PFSK-1 (cell line): ENCODE measurements at regions not wholly inside any gene's neighbourhood (a gene's known extent, or its start where the extent isn't known, plus 50 kb on each side); places are given as distances from the start of the nearest gene placed in this dataset.

ENCODE experiments used
- FOXP2 ChIP-seq: optimal IDR thresholded peaks from 2 replicates; pipeline ENCODE3; 2011; ENCODE audit warnings: borderline replicate concordance, control low read depth, inconsistent platforms; ENCODE audit not compliant: insufficient read depth; ENCODE audit errors: extremely low read length, extremely low read depth
- POLR2AphosphoS5 ChIP-seq: IDR thresholded peaks from 2 replicates; pipeline ENCODE4 v1.6.1; 2012; ENCODE audit warnings: low read depth, mild to moderate bottlenecking, control low read depth, low read length, moderate library complexity
- REST ChIP-seq, 2 experiments: IDR thresholded peaks; 2 replicates each; pipeline versions ENCODE4 v1.6.1 to v1.8.0; 2011 to 2012; ENCODE audit warnings: low read depth in 2 of 2, low read length in 2 of 2, control low read depth in 1 of 2, inconsistent platforms in 1 of 2, mild to moderate bottlenecking in 1 of 2, moderate library complexity in 1 of 2; ENCODE audit not compliant: insufficient read depth in 1 of 2
- SIN3A ChIP-seq: IDR thresholded peaks from 2 replicates; pipeline ENCODE4 v1.6.1; 2012; ENCODE audit warnings: mild to moderate bottlenecking, low read length, moderate library complexity, borderline replicate concordance; ENCODE audit not compliant: insufficient read depth
- TAF1 ChIP-seq: IDR thresholded peaks from 2 replicates; pipeline ENCODE4 v1.6.1; 2012; ENCODE audit warnings: low read length, control low read depth, borderline replicate concordance; ENCODE audit not compliant: insufficient read depth

GRCh38 chr9:592225-592624 lies 249.3 kb upstream of the DMRT1 start:
- TF ChIP-seq SIN3A, result no peak
- no peak for TF ChIP-seq TAF1
- TF ChIP-seq POLR2AphosphoS5, result no peak
- TF ChIP-seq REST (IDR thresholded peaks at IDR 0.05; ENCODE audit: insufficient read depth in 1 of 2, low read depth in 2 of 2, low read length in 2 of 2), result no peak

- TF ChIP-seq SIN3A (no peak), POLR2AphosphoS5 (no peak), REST (IDR thresholded peaks at IDR 0.05; ENCODE audit: insufficient read depth in 1 of 2, low read depth in 2 of 2, low read length in 2 of 2) (no peak), FOXP2 (no peak), TAF1 (no peak)
These were observed 248.8 kb upstream of the DMRT1 start for GRCh38 chr9:592733-593132.

GRCh38 chr9:593809-594208 lies 247.7 kb upstream of the DMRT1 start:
- TF ChIP-seq FOXP2 (no peak), TAF1 (no peak), REST (IDR thresholded peaks at IDR 0.05; ENCODE audit: insufficient read depth in 1 of 2, low read depth in 2 of 2, low read length in 2 of 2) (no peak), POLR2AphosphoS5 (no peak)

- TF ChIP-seq REST (IDR thresholded peaks at IDR 0.05; ENCODE audit: insufficient read depth in 1 of 2, low read depth in 2 of 2, low read length in 2 of 2) (no peak), SIN3A (no peak), FOXP2 (no peak), TAF1 (no peak), POLR2AphosphoS5 (no peak)
These were observed 244.8 kb upstream of the DMRT1 start for GRCh38 chr9:596703-597102.

GRCh38 chr9:600006-600405 lies 241.5 kb upstream of the DMRT1 start:
- TF ChIP-seq POLR2AphosphoS5 (no peak), FOXP2 (no peak), TAF1 (no peak), SIN3A (no peak), REST (IDR thresholded peaks at IDR 0.05; ENCODE audit: insufficient read depth in 1 of 2, low read depth in 2 of 2, low read length in 2 of 2) (no peak)
